Stimulated activated CD8-positive, alpha-beta memory T cell treated with anti-CD3 and anti-CD28 coated beads, Interleukin-2, amount 100 ng/mL, for 1 hour (primary cell): ENCODE measurements at regions not wholly inside any gene's neighbourhood (a gene's known extent, or its start where the extent isn't known, plus 50 kb on each side); places are given as distances from the start of the nearest gene placed in this dataset.

Experiments used
- DNase-seq, 2 donors: peaks; one replicate each; pipeline ENCODE4 v3.0.0-alpha.2; 2020; ENCODE audit warnings: low read depth in 2 of 2

- no peak for DNase-seq
These were observed 151.2 kb upstream of the RAI14 start for GRCh38 chr5:34504967-34505366.

DNA sequence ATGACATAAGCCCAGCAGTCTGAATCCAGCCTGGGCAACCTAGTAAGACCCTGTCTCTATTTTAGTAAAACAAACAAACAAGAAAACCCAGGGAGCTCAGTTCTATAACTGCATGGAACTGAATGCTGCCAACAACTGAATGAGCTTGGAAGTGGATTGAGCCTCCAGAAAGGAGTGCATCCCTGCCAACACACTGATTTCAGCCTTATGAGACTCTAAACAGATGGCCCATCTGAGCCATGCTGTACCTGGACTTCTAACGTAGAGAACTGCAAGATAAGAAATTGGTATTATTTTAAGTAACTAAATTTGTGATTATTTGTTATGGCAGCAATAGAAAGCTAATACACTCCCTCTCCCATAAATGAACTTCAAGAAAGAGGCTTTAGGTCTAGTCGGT is 150.4 kb upstream of the RAI14 start:
- no peak for DNase-seq

GRCh38 chr5:34507933-34508332 is 148.2 kb upstream of the RAI14 start:
- DNase-seq = no peak

GRCh38 chr5:34509392-34509791 is 146.7 kb upstream of the RAI14 start:
- DNase-seq = no peak

GRCh38 chr5:34510002-34510401 is 146.1 kb upstream of the RAI14 start:
- DNase-seq = no peak

DNA sequence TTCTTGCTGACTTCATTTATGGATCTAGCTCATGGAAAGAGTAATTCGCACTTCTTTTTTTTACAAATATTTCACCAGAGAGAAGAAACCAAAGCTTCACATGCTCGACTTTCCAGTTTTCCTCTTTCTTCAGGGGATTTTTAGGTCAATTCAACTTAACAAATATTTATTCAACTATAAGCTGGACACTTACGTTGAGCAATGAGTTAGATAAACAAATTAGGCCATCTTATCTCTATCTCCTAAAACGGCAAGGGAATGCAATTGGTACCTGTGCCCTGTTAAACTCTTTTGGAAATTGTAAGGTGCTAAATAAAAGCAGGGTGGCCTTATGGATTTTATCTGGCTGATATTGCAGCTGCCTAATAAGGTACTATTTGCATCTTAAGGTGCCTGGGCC is 145.1 kb upstream of the RAI14 start:
- DNase-seq = no peak

DNA sequence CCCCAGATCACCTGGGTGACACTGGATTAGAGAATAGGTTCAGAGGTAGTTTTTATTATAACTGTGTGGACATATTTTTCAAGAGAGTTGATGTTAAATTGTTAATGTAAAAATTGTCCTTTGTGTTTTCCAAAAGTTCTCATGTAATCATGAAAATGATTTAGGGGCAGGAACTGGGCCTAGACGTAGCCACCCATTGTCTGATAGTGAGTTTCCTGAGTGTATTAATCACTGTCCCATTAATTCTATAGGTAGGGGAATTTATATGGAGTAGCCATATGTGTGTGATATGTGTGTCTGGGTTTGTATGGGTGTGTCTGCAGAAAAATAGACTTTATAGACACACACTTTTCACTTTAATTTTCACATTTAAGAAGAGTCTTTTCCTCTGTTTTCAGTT is 144.6 kb upstream of the RAI14 start:
- DNase-seq = no peak

GRCh38 chr5:34511915-34512314 is 144.2 kb upstream of the RAI14 start:
- DNase-seq = no peak

- DNase-seq = no peak
These were observed 140.0 kb upstream of the RAI14 start for GRCh38 chr5:34516166-34516565.

GRCh38 chr5:34516686-34517085 is 139.4 kb upstream of the RAI14 start:
- no peak for DNase-seq

- no peak for DNase-seq
These were observed 138.9 kb upstream of the RAI14 start for GRCh38 chr5:34517249-34517648.

- no peak for DNase-seq
These were observed 136.5 kb upstream of the RAI14 start for GRCh38 chr5:34519489-34520220.

GRCh38 chr5:34521628-34522290 is 134.4 kb upstream of the RAI14 start:
- no peak for DNase-seq

GRCh38 chr5:34522599-34523386 is 133.3 kb upstream of the RAI14 start:
- peak in 1 of 2 donors; percentile 4 for DNase-seq

DNA sequence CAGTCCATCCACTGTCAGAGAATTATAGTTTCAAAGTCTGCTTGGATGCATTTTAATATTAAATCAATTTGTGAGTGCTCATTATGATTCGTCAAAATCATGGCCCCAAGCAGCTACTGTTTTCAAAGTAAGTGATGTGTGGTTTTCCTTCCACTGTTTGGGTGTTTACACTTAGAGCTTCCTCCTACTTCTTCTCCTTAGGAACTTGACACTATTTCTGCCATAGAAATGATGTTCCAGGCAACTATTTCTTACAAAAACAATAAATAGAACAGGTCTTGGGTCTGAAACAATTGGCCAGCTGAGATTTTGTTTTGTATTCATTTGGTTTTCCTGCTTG is 132.8 kb upstream of the RAI14 start:
- no peak for DNase-seq

GRCh38 chr5:34524123-34524522 is 132.0 kb upstream of the RAI14 start:
- no peak for DNase-seq

DNA sequence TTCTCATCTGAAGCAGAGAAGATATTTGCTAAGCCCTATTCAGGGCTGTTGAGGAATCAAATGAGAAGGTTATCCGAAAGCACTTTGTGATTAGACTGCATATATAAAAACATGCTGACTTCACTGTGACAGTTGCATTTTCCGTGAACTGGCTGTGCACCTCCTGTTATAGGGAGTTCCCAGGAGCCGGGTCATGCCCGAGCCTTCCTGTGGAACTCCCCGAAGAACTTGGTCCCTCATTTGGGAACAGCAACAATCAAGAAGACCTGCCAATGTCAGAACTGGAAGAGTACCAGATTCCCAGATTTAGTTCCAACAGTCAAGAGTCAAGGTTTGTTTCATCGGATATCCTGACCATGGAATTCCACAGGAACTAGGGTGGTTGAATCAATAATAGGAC is 130.4 kb upstream of the RAI14 start:
- no peak for DNase-seq

DNA sequence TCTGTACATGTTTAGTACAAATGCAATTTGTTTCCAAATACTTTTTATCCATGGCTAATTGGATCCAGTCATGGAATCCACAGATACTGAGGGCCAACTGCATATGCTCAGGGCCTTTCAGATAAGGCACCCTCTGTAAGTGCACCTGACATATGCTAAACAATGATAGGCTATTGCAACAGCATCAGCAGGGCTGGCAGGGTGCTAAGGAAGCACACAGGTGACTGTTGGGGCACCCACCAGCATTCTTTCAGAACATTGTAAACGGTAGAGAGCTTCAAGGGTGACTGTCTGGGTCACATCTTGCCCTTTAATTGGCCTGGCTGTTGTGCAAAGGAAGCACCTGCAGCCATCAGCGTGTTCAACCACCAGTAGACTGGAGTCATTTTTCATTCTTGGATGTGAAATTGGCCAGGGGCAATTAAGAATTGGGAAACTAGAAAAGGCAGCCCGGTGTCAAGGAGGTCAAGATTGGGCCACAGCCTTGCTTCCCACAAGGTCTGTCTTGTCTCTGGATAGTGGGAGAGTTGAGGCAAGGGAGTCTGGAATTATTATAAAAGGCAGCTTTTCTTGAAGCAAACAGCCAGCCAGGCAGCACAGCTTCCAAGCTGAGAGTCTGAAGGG is 129.3 kb upstream of the RAI14 start:
- DNase-seq = no peak

- DNase-seq = no peak
These were observed 126.4 kb upstream of the RAI14 start for GRCh38 chr5:34529581-34530331.

DNA sequence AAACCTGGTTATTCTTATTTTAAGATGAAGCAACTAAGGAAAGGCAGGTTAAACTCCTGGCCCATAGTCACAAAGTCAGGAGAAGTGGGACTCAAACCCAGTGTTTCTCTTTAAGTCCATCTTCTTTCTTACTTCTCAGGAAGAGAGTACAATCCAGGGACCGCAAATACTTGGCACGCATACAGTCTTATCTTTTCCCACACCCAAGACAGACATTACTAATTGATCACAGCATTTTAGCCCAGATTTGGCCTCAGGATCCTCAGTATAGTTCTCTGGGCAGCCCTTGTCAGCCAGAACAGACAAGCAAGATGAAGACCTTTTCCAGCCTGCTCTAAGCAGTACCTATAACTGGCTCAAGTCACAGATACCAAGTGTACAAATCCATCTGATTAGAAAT is 125.5 kb upstream of the RAI14 start:
- DNase-seq = no peak

DNA sequence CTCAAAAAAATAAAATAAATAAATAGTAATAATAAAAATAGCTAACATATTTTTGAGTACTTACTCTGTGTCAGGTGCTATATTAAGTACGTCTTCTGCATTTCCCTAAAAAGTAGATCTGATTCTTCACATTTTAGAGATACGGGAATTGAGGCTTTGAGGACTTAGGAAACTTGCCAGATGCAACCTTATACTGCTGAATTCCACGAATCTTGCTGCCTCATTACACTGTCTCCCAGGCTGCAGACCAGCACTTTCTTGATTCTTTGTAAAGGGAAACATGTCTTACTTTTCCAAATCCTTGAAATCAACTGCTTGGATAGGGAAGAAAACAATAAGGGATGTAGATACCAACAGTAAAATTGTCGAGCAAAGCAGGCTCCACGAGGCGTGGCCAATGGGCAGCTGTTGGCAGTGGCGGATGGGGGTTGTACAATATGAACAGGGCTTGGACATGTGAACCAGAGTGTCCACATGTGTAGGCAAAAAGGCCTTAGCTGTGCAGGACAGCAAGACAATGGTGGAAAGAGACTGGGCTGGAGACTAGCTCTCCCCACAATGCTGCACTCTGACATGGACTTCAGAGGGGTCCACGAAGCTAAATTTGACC is 124.3 kb upstream of the RAI14 start:
- no peak for DNase-seq
